ENCODE measurements at regions not wholly inside any gene's neighbourhood (a gene's known extent, or its start where the extent isn't known, plus 50 kb on each side); places are given as distances from the start of the nearest gene placed in this dataset.

DNA sequence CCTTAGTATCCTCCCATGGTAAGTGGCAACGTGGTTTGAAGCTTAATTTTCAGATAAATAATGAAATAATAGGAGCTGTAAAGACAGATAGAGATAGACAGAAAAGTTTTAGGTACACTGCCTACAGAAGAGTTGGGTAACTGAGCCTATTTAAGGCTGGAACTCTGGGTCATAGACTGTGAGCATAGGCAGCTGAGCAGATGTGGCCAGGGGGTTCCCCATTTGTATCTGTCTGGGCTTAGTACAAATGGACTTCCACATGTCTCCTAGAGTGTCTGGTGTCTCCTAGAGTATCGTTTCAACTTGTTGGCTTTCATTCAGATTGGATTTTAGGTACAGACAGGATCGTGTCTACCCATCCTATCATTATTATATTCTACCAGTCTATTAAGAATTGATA lies 649.8 kb downstream of the DHX35 start:
- Histone ChIP-seq H3K4me3 (replicated peaks in 1 of 3; ENCODE audit: low read depth in 2 of 3, low read length in 3 of 3) (no peak overlapping the region), H3K27ac (ENCODE audit: low read depth in 1 of 2, low read length in 2 of 2) (no peak overlapping the region), H3K27me3 (ENCODE audit: control insufficient read depth in 2 of 2, insufficient read depth in 2 of 2, low read length in 2 of 2) (no peaks in the 10 kb centered on the region), H3K9ac (ENCODE audit: insufficient read depth, low read length, poor library complexity, severe bottlenecking) (no peak overlapping the region), H3K4me2 (replicated peaks; ENCODE audit: extremely low read depth, low read length, poor library complexity, severe bottlenecking) (no peak overlapping the region), H3K36me3 (replicated peaks in 1 of 2; ENCODE audit: control insufficient read depth in 1 of 2, insufficient read depth in 2 of 2, low read length in 2 of 2) (no peaks in the 10 kb centered on the region), H3K79me2 (ENCODE audit: insufficient read depth, low read length) (no peaks in the 10 kb centered on the region), H3K9me3 (replicated peaks in 1 of 2; ENCODE audit: control insufficient read depth in 1 of 2, insufficient read depth in 1 of 2, low read length in 2 of 2) (peaks cover 0 to 3% of the 10 kb centered on the region in 2 donors), H4K20me1 (ENCODE audit: insufficient read depth, low read length) (no peaks in the 10 kb centered on the region), H3K4me1 (ENCODE audit: control insufficient read depth in 1 of 2, insufficient read depth in 2 of 2, low read length in 2 of 2) (no peaks in the 10 kb centered on the region), H2AFZ (ENCODE audit: insufficient read depth, low read depth, low read length, poor library complexity, severe bottlenecking) (no peak overlapping the region)
- DNase-seq = no peak
- peaks cover 0 to 11% (median 7%) of the 10 kb centered on the region in 7 donors for H3K9me3 Mint-ChIP-seq
- H3K4me1 Mint-ChIP-seq = no peaks in the 10 kb centered on the region
- TF ChIP-seq, protein P1, sequence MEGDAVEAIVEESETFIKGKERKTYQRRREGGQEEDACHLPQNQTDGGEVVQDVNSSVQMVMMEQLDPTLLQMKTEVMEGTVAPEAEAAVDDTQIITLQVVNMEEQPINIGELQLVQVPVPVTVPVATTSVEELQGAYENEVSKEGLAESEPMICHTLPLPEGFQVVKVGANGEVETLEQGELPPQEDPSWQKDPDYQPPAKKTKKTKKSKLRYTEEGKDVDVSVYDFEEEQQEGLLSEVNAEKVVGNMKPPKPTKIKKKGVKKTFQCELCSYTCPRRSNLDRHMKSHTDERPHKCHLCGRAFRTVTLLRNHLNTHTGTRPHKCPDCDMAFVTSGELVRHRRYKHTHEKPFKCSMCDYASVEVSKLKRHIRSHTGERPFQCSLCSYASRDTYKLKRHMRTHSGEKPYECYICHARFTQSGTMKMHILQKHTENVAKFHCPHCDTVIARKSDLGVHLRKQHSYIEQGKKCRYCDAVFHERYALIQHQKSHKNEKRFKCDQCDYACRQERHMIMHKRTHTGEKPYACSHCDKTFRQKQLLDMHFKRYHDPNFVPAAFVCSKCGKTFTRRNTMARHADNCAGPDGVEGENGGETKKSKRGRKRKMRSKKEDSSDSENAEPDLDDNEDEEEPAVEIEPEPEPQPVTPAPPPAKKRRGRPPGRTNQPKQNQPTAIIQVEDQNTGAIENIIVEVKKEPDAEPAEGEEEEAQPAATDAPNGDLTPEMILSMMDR (IDR thresholded peaks at IDR 0.05) = no peak
- intact Hi-C loops (cut with micrococcal nuclease) = no loop called here
- no CpG with 5 or more reads among the region's 3 CpGs for WGBS (ENCODE audit: insufficient coverage)
- no peaks in the 10 kb centered on the region for H3K36me3 Mint-ChIP-seq
- peaks cover 0 to 2% (median 1%) of the 10 kb centered on the region in 3 donors for H3K27me3 Mint-ChIP-seq (ENCODE audit: low read depth in 3 of 3)
- no peak overlapping the region for H3K4me3 Mint-ChIP-seq
- no peak overlapping the region for H3K27ac Mint-ChIP-seq

DNA sequence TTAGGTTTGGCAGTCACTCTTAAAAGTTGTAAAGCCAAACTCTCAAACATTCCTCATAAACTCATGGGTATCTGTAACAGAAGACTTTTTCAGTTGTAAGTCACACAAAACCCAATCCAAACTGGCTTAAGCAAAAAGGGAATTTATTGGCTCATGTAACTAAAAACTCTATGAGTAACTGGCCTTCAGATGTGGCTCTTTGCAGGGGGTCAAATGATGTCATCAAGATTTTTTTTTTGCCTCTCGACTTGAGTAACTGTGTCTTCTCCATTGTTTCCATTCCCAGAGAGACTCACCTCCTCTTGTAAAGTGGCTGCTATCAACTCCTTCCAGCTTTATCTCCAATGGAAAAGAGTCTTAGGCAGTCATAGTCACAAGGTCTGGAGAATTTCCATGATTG lies 645.0 kb downstream of the DHX35 start:
- no peaks in the 10 kb centered on the region for H3K4me1 ChIP-seq (ENCODE audit: control insufficient read depth in 1 of 2, insufficient read depth in 2 of 2, low read length in 2 of 2)
- Mint-ChIP-seq H3K4me3 (no peak overlapping the region), H3K4me1 (no peaks in the 10 kb centered on the region), H3K27ac (no peak overlapping the region), H3K27me3 (ENCODE audit: low read depth in 3 of 3) (peaks cover 0 to 2% (median 2%) of the 10 kb centered on the region in 3 donors), H3K36me3 (no peaks in the 10 kb centered on the region), H3K9me3 (peaks cover 0 to 9% (median 5%) of the 10 kb centered on the region in 7 donors)
- no peaks in the 10 kb centered on the region for H3K79me2 ChIP-seq (ENCODE audit: insufficient read depth, low read length)
- no peak for DNase-seq
- no peaks in the 10 kb centered on the region for H3K36me3 ChIP-seq (replicated peaks in 1 of 2; ENCODE audit: control insufficient read depth in 1 of 2, insufficient read depth in 2 of 2, low read length in 2 of 2)
- H3K9ac ChIP-seq (ENCODE audit: insufficient read depth, low read length, poor library complexity, severe bottlenecking) = no peak overlapping the region
- H2AFZ ChIP-seq (ENCODE audit: insufficient read depth, low read depth, low read length, poor library complexity, severe bottlenecking) = no peak overlapping the region
- H3K27ac ChIP-seq (ENCODE audit: low read depth in 1 of 2, low read length in 2 of 2) = no peak overlapping the region
- intact Hi-C loops (cut with micrococcal nuclease) = no loop called here
- TF ChIP-seq, protein P1 (IDR thresholded peaks at IDR 0.05) = no peak
- H3K4me3 ChIP-seq (replicated peaks in 1 of 3; ENCODE audit: low read depth in 2 of 3, low read length in 3 of 3) = no peak overlapping the region
- WGBS (ENCODE audit: insufficient coverage) = no CpG with 5 or more reads among the region's 1 CpG
- H4K20me1 ChIP-seq (ENCODE audit: insufficient read depth, low read length) = no peaks in the 10 kb centered on the region
- H3K4me2 ChIP-seq (replicated peaks; ENCODE audit: extremely low read depth, low read length, poor library complexity, severe bottlenecking) = no peak overlapping the region
- H3K9me3 ChIP-seq (replicated peaks in 1 of 2; ENCODE audit: control insufficient read depth in 1 of 2, insufficient read depth in 1 of 2, low read length in 2 of 2) = no peaks in the 10 kb centered on the region
- no peaks in the 10 kb centered on the region for H3K27me3 ChIP-seq (ENCODE audit: control insufficient read depth in 2 of 2, insufficient read depth in 2 of 2, low read length in 2 of 2)
